ENCODE measurements at regions not wholly inside any gene's neighbourhood (a gene's known extent, or its start where the extent isn't known, plus 50 kb on each side); places are given as distances from the start of the nearest gene placed in this dataset.

- no peak for TF ChIP-seq POLR2AphosphoS5 (IDR thresholded peaks at IDR 0.05)
- TF ChIP-seq, protein P1, sequence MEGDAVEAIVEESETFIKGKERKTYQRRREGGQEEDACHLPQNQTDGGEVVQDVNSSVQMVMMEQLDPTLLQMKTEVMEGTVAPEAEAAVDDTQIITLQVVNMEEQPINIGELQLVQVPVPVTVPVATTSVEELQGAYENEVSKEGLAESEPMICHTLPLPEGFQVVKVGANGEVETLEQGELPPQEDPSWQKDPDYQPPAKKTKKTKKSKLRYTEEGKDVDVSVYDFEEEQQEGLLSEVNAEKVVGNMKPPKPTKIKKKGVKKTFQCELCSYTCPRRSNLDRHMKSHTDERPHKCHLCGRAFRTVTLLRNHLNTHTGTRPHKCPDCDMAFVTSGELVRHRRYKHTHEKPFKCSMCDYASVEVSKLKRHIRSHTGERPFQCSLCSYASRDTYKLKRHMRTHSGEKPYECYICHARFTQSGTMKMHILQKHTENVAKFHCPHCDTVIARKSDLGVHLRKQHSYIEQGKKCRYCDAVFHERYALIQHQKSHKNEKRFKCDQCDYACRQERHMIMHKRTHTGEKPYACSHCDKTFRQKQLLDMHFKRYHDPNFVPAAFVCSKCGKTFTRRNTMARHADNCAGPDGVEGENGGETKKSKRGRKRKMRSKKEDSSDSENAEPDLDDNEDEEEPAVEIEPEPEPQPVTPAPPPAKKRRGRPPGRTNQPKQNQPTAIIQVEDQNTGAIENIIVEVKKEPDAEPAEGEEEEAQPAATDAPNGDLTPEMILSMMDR (IDR thresholded peaks at IDR 0.05): no peak
Observed at GRCh38 chr4:128390475-128390996, 102.9 kb upstream of the PGRMC2 start.

Measured in suprapubic skin (tissue), 3 donors.